Neutrophil (primary cell): ENCODE measurements at regions not wholly inside any gene's neighbourhood (a gene's known extent, or its start where the extent isn't known, plus 50 kb on each side); places are given as distances from the start of the nearest gene placed in this dataset.

Experiments used
- H3K27ac ChIP-seq: fragments of 200-600 bp; sonication (generic); 2 replicates; pipeline ENCODE4 v1.5.1; 2016; ENCODE audit warnings: mild to moderate bottlenecking, moderate library complexity
- H3K27me3 ChIP-seq: fragments of 200-600 bp; sonication (generic); 2 replicates; pipeline ENCODE4 v1.6.0; 2016; ENCODE audit warnings: mild to moderate bottlenecking
- H3K36me3 ChIP-seq: fragments of 200-600 bp; sonication (generic); 2 replicates; pipeline ENCODE4 v1.5.1; 2017
- H3K4me1 ChIP-seq, 2 experiments: fragments of 200-600 bp in 1 of 2; sonication (generic) in 1 of 2; 1 replicate in 1 of 2; 2 replicates in 1 of 2; pipeline versions ENCODE4 v1.5.1 to v1.6.1; 2013 to 2016; ENCODE audit warnings: low read depth in 1 of 2, low read length in 1 of 2, mild to moderate bottlenecking in 1 of 2, moderate library complexity in 1 of 2; ENCODE audit not compliant: control insufficient read depth in 1 of 2, insufficient read depth in 1 of 2
- H3K4me3 ChIP-seq, 2 experiments: fragments of 200-600 bp in 1 of 2; sonication (generic) in 1 of 2; 1 replicate in 1 of 2; 2 replicates in 1 of 2; pipeline ENCODE4 v1.5.1; 2013 to 2016; ENCODE audit warnings: low read depth in 1 of 2, low read length in 1 of 2, mild to moderate bottlenecking in 1 of 2, moderate library complexity in 1 of 2
- H3K9me3 ChIP-seq: fragments of 200-600 bp; sonication (generic); 2 replicates; pipeline ENCODE4 v1.5.1; 2016
- TF ChIP-seq, protein P1 (sequence below): fragments of 200-600 bp; sonication (generic); IDR thresholded peaks from 2 replicates; pipeline ENCODE4 v1.5.1; 2016; ENCODE audit warnings: antibody characterized with exemption

DNA sequence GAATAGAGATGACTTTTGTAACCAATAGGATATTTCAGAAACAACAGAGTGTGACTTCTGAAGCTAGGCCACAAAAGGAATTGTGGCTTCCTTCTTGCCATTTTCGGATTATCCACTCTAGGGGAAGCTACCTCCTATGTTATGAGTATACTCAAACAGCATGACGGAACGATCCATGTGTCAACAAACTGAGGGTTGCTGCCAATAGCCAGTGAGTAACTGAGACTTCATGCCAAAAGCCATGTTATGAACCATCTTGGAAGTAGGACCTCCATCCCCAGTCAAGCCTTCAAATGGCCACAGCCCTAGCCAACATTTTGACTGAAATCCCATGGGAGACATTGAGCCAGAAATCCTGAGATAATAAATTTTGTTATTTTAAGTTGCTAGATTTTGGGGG, 69.0 kb upstream of the IL6 start:
- TF ChIP-seq, protein P1, sequence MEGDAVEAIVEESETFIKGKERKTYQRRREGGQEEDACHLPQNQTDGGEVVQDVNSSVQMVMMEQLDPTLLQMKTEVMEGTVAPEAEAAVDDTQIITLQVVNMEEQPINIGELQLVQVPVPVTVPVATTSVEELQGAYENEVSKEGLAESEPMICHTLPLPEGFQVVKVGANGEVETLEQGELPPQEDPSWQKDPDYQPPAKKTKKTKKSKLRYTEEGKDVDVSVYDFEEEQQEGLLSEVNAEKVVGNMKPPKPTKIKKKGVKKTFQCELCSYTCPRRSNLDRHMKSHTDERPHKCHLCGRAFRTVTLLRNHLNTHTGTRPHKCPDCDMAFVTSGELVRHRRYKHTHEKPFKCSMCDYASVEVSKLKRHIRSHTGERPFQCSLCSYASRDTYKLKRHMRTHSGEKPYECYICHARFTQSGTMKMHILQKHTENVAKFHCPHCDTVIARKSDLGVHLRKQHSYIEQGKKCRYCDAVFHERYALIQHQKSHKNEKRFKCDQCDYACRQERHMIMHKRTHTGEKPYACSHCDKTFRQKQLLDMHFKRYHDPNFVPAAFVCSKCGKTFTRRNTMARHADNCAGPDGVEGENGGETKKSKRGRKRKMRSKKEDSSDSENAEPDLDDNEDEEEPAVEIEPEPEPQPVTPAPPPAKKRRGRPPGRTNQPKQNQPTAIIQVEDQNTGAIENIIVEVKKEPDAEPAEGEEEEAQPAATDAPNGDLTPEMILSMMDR = no peak
- Histone ChIP-seq H3K4me1 (no peaks in the 10 kb centered on the region), H3K9me3 (no peaks in the 10 kb centered on the region), H3K4me3 (no peak overlapping the region), H3K36me3 (no peaks in the 10 kb centered on the region), H3K27me3 (peaks cover 6% of the 10 kb centered on the region), H3K27ac (no peak overlapping the region)

DNA sequence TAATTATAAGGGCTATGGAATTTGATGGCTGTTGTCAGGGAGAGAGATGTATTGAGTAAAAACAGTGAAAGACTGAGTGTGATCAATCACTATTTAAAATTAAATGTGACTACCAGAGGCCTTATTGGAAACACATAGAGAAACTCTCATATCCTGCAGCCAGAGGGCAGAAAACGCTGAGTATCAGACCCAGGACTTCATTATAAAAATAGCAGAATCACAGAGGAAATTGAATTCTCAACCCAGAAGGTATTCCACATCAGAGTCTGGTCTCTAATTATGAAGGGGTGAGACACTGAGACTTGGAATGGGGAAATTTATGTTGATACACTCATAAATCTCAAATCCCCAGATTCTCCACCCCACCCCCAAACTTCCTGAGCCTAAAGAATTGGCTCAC, 69.5 kb upstream of the IL6 start:
- no peak overlapping the region for H3K4me3 ChIP-seq
- TF ChIP-seq, protein P1 = no peak
- no peaks in the 10 kb centered on the region for H3K36me3 ChIP-seq
- peaks cover 6% of the 10 kb centered on the region for H3K27me3 ChIP-seq
- H3K4me1 ChIP-seq = no peaks in the 10 kb centered on the region
- H3K27ac ChIP-seq = no peak overlapping the region
- H3K9me3 ChIP-seq = no peaks in the 10 kb centered on the region

DNA sequence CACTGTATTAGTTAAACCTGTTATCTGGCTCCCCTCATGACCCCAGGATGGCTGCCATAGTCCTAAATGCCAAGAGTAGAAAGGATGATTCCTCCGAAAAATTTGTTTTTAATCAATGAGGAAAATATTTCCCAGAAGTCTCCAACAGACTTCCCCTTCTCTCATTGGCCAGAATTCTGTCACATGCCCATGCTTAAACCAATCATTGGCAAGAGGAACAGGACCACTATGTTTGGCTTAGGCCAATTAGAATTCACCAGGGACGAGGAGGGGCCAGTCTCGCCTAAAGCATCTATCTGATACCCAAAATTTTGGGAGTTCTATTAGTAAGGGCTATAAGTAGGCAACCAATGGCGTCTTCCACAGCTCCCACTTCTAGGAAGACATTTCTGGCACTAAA, 71.2 kb upstream of the IL6 start:
- TF ChIP-seq, protein P1 = no peak
- no peak overlapping the region for H3K4me3 ChIP-seq

DNA sequence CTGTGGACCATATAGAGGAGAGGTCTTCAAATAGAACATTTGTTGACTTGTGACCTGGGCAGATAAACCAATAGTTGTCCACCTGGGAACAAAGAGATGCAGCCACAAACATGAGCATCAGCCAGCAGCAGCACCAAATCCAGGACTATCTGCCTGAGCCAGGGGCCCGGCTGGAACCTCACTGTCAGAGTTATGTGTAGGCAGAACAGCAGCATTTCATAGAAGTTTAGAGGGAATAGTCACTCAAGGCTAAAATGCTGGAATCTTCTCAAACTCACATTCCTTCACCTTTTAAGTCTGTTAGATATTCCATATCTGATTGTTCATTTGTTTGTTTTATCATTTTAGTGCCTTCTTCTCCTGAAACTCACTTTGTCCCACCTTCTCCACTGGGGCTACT, 72.2 kb upstream of the IL6 start:
- TF ChIP-seq, protein P1 = no peak
- H3K9me3 ChIP-seq = no peaks in the 10 kb centered on the region
- no peak overlapping the region for H3K4me3 ChIP-seq
- H3K27me3 ChIP-seq = peaks cover 5% of the 10 kb centered on the region
- no peaks in the 10 kb centered on the region for H3K4me1 ChIP-seq
- H3K27ac ChIP-seq = no peak overlapping the region
- no peaks in the 10 kb centered on the region for H3K36me3 ChIP-seq

More for the DNA sequence above, 71.2 kb upstream of the IL6 start:
- no peaks in the 10 kb centered on the region for H3K36me3 ChIP-seq
- no peak overlapping the region for H3K27ac ChIP-seq
- no peaks in the 10 kb centered on the region for H3K9me3 ChIP-seq
- peaks cover 6% of the 10 kb centered on the region for H3K27me3 ChIP-seq
- H3K4me1 ChIP-seq = no peaks in the 10 kb centered on the region

DNA sequence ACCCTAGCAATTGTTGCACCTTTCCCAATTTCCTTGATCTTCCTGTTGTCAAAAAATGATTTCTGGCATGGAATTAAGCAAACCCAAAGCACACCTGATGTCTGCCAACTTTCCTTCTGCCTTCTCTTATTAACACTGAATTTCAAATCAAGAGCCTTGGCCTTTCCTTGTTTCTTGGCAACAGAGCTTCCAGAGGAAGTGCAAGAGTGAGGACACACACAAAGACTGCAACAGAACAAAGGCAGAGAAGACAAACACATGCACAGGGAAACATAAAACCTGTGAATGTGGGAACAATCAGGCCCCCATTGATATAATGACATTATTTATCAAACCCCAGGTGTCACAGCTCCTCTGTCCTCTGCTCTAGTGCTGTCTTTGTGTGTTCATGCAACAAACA, 73.0 kb upstream of the IL6 start:
- TF ChIP-seq, protein P1 = no peak
- no peaks in the 10 kb centered on the region for H3K36me3 ChIP-seq
- no peak overlapping the region for H3K27ac ChIP-seq
- no peak overlapping the region for H3K4me3 ChIP-seq
- no peaks in the 10 kb centered on the region for H3K4me1 ChIP-seq
- no peaks in the 10 kb centered on the region for H3K9me3 ChIP-seq
- H3K27me3 ChIP-seq = no peaks in the 10 kb centered on the region
